HG03196 (cell line): ENCODE measurements at regions not wholly inside any gene's neighbourhood (a gene's known extent, or its start where the extent isn't known, plus 50 kb on each side); places are given as distances from the start of the nearest gene placed in this dataset.

ENCODE experiments used
- ATAC-seq: cut with Tn5 transposase; IDR thresholded peaks from one replicate; pipeline ENCODE4 v1.9.1; 2021; ENCODE audit not compliant: unreplicated experiment

DNA sequence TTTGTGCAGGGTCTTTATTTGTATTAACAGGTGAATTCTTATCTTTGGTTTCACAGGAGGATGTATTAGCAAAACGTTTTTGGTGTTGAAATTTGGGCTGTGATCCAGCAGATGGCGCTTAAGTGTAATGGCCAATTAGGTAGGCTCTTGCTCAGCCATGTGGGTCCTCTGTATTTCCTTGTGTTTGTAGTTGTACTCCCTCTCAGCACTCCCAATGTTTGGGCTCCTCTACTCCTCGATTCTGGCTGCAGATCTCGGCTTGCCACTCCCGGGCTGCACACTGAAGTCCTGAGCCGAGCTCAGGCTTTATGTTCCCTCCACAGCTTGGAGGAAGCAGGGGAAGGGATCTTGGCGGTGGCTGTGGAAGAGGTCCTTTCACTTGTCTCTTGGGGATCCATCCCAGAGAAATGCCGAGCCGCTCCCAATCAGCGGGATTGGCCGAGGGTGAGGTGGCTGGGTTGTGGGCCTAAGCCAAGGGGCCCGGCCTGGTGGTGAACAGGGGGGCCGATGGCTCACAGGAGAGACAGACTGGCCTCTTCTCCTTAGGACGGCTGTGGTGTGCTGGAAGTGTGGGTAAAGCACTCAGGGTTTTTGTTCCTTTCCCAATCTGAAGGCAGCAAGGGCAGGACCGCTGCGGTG is 133.7 kb downstream of the AEBP2 start:
- no peak for ATAC-seq

DNA sequence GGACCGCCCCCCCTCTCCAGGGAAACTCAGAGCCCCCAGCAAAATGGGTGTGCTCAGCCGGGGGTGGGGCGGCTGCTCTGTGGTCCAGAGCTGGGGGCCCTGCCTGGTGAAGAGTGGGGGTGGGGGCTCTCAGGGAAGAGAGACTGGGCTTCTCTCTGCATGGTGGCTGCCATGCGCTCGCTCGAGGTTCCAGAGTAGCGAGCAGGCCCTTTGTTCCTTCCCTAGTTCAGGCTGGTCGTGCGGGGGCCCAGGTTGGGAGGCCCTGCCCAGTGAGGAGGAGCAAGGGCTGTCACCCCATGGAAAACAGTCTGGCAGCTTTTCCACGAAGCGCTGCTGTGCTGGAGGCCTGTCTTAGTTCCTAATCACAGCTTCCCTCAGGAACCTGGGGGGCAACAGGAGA is 134.6 kb downstream of the AEBP2 start:
- ATAC-seq: no peak

DNA sequence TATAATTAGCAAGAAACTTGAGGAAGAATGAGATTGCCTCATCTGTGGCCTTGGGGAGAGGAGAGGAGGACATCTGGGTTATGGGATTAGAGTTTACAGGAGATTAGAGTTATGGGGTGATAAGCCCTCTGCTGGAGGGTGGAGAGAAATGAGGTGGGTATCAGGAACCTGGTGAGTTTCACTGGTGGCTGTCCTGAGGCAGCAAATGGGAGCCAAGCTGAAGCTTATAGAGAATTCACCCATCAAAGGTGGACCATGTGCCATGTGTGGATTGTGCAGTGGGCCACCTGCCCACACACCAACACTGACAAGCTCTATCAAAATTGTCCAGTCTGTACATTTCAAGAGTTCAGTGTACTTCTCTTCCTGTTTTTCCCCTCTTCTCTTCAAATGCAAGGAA is 135.3 kb downstream of the AEBP2 start:
- ATAC-seq: no peak

DNA sequence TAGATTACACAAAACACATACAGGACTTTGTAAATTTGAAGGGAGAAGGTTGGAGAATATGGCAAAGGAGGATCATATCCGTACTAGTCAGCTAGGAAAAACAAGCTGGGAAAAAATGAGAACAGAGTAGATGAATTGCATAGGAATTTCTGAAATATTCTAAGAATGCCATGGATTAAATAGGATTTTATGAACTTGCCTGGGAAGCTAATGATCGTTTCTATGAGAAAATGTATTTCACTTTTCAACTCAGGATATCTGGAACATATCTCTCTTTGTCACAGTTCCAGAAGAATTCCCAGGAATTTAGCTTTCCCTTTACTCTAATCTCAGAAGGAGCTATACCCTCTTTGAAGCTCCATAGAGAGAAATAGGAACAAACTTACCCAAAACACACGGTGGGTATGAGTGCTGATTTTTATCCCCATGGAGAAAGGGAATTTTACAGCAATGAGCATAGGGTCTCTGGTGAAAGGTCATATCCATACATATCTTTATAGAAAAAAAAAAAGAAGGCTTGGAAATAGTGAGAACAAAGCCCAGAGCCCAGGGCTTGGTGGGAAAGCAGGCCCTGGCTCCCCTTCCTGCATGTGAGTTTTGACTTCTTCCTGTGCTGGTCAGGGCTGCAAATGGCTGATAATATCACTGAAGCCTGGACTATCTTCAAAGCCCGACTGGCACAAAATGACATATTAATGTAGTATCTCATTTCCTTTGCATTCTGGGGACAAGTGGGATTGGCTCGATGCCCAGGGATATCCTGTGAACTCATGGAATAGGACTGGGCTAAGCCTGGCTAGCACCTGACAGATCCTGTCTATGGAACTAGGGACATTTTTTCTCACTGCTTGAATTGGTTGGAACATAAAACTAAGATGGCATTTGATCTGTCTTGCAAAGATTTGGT is 136.3 kb downstream of the AEBP2 start:
- no peak for ATAC-seq

DNA sequence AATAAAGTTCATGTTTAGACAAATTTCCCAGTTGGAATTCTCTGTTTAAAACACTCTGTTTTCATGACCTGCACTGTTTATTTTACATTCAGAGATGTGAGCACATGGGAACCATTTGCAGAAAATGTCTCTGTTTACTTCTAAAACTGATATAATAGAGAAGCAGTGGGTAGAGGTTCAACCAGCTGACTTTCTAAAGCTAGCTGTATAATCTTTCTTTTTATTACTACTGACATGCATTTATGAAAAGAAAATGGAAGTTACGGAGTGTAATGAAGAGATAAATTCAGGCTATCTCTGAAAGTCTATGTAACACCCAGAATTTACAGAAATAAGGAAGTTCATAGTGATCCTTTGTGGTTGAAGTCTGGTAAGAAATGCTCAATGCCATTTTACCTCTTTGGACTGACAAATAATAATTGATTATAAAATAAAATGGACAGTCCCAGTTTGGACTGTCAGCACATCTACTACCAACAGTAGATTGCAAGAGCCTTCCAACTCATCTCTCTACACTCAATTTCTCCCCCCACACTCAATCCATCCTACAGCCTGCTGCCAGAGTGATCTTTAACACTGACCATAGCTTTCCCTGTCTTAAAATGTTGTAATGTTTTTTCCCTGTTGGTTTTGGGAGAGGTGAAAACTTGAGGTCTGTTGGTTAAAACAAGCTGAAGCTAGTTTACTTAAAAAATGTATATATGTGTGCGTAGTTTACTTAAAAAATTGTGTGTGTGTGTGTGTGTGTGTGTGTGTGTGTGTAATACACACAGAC is 137.4 kb downstream of the AEBP2 start:
- no peak for ATAC-seq

DNA sequence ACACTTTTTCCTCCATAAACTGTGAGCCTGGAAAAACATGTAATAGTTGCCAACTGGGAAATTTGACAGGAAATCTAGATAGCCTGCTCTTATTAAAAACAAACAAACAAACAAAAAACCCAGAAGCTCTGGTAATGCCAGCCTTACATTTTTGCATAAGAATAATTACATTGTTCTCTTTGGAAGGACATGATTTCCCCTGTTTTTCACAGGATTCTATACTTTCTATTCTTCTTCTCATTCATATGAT is 137.9 kb downstream of the AEBP2 start:
- ATAC-seq: no peak

DNA sequence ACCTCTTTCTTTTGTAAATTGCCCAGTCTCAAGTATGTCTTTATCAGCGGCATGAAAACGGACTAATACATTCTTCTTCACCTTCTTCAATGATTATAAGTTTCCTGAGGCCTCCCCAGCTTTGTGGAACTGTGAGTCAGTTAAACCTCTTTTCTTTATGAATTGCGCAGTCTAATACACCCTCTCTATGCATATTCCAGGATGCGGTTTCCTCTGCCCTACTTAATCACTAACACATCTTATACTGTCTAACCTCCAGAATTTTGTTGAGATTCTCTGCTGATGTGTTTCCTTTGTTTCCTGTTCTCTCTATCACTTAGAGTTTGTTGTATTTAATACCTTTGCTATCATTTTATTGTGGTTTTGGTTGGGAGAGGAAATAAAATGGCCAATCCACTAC is 145.4 kb downstream of the AEBP2 start:
- no peak for ATAC-seq

DNA sequence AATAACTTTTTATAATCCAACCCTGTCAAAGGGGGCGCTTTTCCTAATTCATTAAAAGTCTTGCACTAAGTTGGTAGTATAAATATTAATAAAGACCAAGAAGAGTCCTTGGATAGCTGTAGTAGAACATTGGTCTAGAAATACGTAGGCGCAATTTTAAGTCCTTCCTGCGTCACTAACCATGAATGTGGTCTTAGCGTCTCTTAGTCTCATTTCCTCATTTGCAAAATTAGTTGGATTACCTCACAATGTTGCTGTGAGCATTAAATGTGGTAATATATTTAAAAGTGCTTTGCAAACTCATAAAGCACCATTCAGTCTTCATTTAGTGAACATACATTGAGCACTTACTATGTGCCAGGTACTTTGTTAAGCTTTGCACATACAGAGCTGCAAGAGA is 149.7 kb downstream of the AEBP2 start:
- no peak for ATAC-seq

DNA sequence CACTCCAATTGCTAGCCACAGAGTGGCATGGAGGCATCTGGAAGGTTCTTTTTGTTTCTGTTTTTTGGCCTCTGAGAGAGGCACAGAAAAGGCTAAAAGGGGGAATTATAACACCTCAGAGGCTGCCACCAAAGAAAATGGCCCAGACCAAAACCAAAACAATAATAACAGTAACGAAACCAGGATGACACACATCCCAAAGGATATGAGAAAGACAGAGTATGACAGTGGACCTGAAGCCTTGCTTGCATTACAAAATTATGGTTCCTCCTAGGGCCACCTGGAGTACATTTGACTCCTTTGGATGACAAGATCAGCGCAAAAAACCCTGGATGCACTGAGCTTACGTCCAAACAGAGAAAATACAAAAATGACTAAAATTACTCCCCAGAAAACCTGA is 152.7 kb downstream of the AEBP2 start:
- no peak for ATAC-seq

DNA sequence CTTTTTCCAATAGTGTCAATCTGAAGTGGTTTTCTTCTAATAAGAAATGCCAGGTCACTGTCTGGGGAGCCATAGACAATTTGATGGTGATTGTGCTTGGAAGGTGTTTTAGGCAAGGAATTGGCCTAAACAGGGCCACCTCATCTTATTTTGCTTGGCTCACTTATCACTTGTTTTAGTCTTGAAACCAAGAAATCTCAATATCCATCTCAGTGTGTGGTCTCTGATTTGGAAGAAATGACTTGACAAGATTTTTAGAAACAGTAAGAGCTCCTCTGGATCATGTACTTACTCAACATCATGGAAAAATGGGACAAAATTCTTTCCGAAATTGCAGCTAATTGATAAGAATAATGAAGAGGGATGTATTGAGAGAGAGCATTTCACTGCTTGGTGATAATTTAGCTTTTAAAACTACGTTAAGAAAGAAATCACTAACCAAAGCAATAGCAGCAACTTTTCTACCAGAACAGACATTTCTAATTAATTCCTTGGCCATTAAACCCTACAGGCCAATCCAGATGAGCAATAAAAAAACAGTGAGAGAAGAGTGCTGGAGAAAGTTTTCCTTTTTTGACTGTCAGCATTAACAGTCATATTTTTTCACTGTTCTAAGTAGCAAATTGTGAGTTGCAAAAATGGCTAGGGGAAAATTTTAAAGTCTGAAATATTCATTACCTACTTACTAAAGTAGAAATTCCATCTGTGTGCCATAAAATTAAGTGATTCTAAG is 157.3 kb downstream of the AEBP2 start:
- ATAC-seq: no peak

DNA sequence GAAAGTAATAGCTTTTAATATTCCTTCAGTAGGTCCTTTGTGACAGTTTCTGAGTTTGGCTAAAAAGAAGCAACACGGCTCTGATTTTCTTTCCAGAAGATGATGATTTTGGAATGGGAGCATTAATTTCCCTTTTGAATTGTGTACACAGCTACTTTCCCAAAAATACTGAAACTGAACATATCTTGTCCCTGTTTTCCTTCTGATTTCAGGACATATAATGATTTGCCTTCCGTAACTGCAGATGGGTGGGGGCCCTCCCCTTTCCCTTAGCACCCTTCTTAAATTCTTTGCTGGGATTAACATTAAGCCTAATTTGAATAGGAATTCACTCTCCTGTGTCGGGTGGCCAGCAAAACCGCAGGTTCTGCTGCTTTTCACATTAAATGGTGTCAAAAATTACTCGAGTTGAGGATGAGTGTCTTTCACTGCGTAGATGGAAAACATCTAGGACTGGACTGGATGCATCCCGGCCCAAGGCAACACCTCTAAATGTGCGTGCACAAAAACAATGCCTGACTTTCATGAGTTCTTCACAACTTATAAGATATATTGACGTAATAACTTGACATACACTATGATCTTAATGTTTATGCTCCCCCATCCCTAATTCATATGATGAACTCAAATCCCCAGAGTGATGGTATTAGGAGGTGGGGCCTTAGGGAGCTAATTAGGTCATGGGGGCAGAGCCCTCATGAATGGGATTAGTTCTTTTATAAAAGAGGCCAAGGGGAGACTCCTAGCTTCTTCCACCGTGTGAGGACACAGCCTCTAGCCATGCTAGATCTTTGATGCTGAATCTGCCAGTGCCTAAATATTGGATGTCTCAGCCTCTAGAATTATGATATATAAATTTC is 158.1 kb downstream of the AEBP2 start:
- no peak for ATAC-seq

DNA sequence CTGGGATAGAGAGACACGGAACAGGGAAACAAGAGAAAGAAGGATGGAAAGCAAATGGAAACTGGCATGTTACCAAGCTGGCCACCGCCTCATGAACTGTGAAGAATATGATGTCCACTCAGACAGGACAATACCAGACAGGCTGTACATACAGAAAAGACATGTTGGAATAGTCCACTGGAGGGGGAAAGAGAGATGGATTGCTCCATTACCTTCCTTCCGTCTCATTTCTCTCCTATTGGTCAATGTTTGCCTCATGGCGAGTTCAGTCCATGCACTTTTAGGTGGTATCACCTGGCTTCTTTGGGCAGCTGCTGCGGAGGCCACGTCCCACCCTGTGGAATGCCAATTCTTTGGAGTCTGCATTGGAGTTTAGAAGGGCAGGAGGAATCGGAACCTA is 166.4 kb downstream of the AEBP2 start:
- no peak for ATAC-seq

DNA sequence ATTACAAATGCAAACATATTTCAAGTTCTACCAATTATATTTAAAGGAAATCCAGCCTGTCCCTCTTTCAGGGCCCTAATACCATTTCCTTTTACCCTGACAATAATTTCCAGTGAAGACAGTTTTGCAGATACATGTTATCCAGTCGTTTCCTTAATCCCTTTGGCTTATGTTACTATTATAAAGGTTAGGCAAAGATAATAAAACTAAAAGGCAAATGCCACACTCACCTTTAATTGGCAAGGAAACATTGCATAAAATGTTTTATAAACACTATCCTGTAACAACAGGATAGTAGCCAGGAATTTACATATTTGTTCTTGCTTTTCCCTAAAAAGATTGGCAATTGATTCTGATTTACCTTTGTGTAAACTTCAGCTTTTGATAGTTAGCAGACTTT is 168.7 kb downstream of the AEBP2 start:
- ATAC-seq: no peak

DNA sequence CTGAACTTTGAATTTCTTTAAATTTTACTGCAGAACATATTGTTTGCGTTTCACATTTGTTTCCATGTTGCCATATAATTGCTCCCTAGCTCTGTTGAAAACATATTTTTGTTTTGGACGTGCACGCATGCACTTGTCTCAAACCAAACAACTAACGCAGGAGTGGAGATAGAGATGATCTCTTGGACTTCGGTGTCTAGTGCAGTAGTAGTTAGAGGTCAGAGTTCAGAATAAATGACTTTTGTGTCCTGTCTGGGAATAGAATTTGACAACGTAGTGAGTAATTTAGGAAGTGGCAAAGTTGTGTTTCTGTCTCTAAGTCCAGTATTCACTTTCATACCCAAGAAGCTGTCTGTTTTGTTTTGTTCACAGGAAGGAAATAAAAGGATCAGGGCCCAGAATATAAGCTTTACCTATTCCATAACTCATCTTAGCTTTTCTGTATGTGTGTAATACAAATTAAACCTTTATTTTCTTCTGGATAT is 173.8 kb downstream of the AEBP2 start:
- no peak for ATAC-seq

DNA sequence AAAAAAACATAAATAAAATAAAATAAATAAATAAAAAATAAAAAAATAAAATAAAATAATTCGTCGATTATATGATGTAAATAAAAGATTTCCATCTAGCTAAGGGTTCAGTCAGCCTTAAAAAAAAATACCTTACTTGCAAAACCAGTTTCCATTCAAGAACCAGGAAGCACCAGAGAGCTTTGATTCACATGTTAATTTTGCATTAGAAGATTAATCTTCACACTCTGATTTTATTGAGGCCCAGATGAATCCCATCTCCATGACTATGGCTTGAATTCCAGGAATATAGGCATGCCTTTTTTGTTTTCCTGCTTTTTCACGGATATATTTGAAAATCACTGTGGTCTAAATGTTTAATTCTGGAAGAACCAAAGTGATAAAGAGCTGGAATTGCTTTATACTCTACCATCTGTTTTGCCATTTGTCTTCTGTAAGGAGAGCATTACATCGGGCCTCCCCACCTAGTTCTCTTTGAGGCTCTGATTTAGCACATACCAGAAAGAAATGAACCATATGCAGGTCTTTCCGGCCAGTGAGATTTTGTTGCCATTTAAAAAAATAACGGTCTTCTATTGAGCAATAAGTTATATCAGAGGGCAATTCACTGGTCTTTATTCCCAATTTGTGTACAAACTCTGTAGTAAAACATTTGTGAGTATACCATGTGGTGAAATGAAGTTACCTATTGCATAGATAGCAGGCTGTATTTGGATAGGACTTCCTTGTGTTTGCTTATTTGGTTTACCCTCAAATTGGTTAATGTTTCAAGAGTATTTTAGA is 175.5 kb downstream of the AEBP2 start:
- no peak for ATAC-seq

DNA sequence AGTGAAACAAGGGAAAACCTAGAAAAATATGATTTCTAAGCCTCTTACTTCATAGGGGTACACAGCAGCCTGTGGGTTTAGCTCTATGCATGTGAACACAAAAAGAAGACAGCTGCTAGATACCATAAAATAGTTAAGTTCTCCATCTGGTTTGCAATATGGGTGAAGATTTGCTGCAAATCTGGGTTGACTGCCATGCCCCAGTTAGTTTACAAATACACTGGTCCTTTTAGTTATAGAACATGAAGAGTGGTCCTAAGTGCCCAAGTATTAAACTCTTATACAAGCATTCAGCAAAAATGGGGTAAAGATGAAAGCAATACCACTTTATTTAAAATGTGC is 176.1 kb downstream of the AEBP2 start:
- no peak for ATAC-seq

DNA sequence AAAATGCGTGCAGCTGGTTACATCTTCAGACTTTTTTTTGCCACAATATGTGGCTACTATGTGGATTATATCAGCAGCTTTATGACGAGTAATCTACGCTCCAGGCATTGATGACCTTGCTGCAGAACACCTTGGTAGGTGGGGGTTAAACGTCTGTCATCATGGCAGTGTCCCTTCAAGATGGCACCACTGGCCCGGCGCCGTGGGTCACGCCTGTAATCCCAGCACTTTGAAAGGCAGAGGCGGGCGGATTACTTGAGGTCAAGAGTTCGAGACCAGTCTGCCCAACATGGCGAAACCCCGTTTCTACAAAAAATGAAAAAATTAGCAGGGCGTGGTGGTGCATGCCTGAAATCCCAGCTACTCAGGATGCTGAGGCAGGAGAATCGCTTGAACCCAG is 177.5 kb downstream of the AEBP2 start:
- ATAC-seq: no peak

DNA sequence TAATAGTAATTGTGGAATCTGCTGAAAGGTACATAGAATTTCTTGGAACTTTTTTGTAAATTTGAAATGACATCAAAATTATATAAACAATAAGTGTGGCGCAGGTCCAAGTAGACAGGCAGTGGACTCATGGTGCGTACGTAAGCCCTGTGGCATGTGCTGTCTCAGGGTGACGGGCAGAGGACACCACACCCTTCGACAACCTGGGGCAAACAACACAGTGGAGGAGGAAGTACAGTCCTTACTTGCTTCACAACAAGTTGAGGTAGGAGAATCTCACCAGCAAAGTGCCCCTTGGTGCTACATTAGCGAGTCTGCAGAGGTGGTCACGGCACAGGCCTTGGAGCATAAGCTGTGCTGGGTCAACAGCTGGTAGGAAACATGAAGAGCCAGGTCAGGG is 180.9 kb downstream of the AEBP2 start:
- ATAC-seq: no peak

DNA sequence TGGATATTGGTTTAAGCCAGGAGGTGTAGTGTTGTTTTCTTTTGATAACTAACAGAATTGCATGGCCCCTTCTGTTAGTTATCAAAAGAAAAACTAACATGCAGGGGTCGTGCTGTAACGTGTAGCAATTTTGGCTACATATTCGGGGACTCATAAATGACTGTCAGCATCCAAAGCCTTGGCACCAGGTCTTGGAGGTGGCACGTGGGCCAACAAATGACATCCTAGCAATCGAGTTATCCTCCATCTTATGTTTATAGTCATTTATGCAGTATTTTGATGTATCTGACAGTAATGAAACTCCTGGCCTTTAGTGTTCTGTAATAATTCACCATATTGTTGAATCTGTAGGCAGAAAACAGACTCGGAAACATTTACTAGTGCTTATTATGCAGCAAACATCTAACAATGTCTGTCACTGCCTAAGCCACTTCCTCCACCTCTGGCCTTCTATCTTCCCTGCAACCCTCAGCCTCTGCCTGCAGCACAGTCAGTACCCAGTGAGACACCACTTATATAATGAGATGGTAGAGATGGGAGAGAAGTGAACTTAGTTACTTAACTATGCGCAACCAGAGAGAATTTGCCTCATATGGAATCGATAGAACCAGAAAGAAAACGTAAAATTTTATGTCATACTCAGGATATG is 184.6 kb downstream of the AEBP2 start:
- no peak for ATAC-seq
